C4-2B (cell line): ENCODE measurements at regions not wholly inside any gene's neighbourhood (a gene's known extent, or its start where the extent isn't known, plus 50 kb on each side); places are given as distances from the start of the nearest gene placed in this dataset.

Experiments
- H3K27ac ChIP-seq: fragments of 450-650 bp; 2 replicates; pipeline ENCODE4 v1.5.1; 2017
- CTCF ChIP-seq: fragments of 450-650 bp; conservative IDR thresholded peaks from 2 replicates; pipeline ENCODE4 v1.5.1; 2017; ENCODE audit warnings: mild to moderate bottlenecking
- ZFX ChIP-seq: fragments of 450-650 bp; IDR thresholded peaks from 2 replicates; pipeline ENCODE4 v1.6.1; 2017

DNA sequence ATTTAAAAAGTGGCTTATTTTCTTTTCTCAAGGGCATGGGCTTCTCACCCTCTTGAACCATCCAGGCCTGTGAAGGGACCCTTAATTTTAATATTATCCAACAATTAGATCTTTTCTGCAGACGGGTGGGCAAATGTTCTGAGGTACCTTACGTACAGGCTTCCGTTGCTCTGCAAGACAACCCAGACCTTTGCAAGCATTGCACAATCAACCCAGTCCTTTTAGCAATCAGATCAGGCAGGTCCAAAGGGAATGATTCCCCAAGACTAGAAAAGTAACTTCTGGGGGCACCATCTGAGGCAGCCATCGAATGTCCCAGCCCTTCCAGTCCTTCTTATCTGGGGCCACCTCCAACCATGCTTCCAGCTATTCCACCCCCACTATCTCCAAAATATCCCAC lies 67.3 kb upstream of the TACR3 start:
- TF ChIP-seq CTCF = no peak
- TF ChIP-seq ZFX = no peak
- H3K27ac ChIP-seq = no peak overlapping the region

- TF ChIP-seq ZFX (no peak), CTCF (no peak)
- no peak overlapping the region for H3K27ac ChIP-seq
Observed at GRCh38 chr4:103786593-103786992, 66.8 kb upstream of the TACR3 start.

- H3K27ac ChIP-seq = no peak overlapping the region
- TF ChIP-seq ZFX (no peak), CTCF (peak; percentile 75)
Observed at GRCh38 chr4:103786014-103786413, 66.2 kb upstream of the TACR3 start.

DNA sequence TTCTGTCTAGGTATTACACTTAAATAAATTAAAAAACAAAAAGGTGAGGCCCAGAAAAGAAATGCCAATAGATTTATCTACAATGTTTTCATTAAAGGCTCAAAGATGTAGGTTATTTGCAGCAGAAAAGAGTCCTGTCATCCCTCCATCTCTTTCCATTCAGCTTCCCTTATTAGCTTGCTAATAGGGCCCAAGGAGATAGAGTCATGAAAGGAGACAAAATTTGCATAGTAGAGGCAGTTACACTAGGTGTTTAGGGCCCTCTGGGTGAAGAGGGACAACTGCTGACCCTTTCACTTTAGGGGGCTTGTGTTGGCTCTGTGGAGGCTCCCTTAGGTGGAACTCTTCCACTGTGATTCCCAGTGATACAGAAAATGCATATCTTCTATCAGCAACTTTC lies 58.4 kb upstream of the TACR3 start:
- H3K27ac ChIP-seq = no peak overlapping the region
- TF ChIP-seq ZFX (no peak), CTCF (no peak)

- TF ChIP-seq ZFX = no peak
- no peak for TF ChIP-seq CTCF
Observed at GRCh38 chr4:103774326-103774825, 54.6 kb upstream of the TACR3 start.

GRCh38 chr4:103773691-103774231 lies 54.0 kb upstream of the TACR3 start:
- no peak overlapping the region for H3K27ac ChIP-seq
- no peak for TF ChIP-seq ZFX
- TF ChIP-seq CTCF = no peak

More at GRCh38 chr4:103774326-103774825, 54.6 kb upstream of the TACR3 start:
- H3K27ac ChIP-seq = no peak overlapping the region
